Activated naive CD8-positive, alpha-beta T cell treated with anti-CD3 and anti-CD28 coated beads, Interleukin-2, amount 50 U/mL, for 16 hours (primary cell): ENCODE measurements at regions not wholly inside any gene's neighbourhood (a gene's known extent, or its start where the extent isn't known, plus 50 kb on each side); places are given as distances from the start of the nearest gene placed in this dataset.

Experiments
- DNase-seq: peaks from one replicate; pipeline ENCODE4 v3.0.0-alpha.2; 2020; ENCODE audit warnings: low read depth, low spot score

GRCh38 chr3:194769020-194769643, 83.4 kb downstream of the FAM43A start:
- peak; percentile 89 for DNase-seq

- no peak for DNase-seq
Observed at GRCh38 chr3:194772241-194773000, 86.7 kb downstream of the FAM43A start.

- no peak for DNase-seq
Observed at GRCh38 chr3:194773216-194773615, 87.5 kb downstream of the FAM43A start.

GRCh38 chr3:194773771-194774455, 88.2 kb downstream of the FAM43A start:
- no peak for DNase-seq

GRCh38 chr3:194775266-194775665, 89.6 kb downstream of the FAM43A start:
- no peak for DNase-seq

GRCh38 chr3:194775731-194776130, 90.0 kb downstream of the FAM43A start:
- no peak for DNase-seq

- DNase-seq, result no peak
Observed at GRCh38 chr3:194777729-194778128, 92.0 kb downstream of the FAM43A start.

- no peak for DNase-seq
Observed at GRCh38 chr3:194779729-194780224, 94.1 kb downstream of the FAM43A start.

- DNase-seq, result no peak
Observed at GRCh38 chr3:194780706-194781105, 95.0 kb downstream of the FAM43A start.

- no peak for DNase-seq
Observed at GRCh38 chr3:194781617-194782016, 95.9 kb downstream of the FAM43A start.

GRCh38 chr3:194782698-194783404, 97.2 kb downstream of the FAM43A start:
- no peak for DNase-seq

GRCh38 chr3:194784361-194784760, 98.7 kb downstream of the FAM43A start:
- DNase-seq, result no peak

GRCh38 chr3:194785315-194785714, 99.6 kb downstream of the FAM43A start:
- no peak for DNase-seq

- DNase-seq, result no peak
Observed at GRCh38 chr3:194787072-194787471, 101.4 kb downstream of the FAM43A start.

GRCh38 chr3:194787650-194788049, 102.0 kb downstream of the FAM43A start:
- DNase-seq, result no peak

GRCh38 chr3:194792368-194792767, 106.7 kb downstream of the FAM43A start:
- no peak for DNase-seq

GRCh38 chr3:194797555-194798250, 112.0 kb downstream of the FAM43A start:
- DNase-seq, result no peak

- DNase-seq, result no peak
Observed at GRCh38 chr3:194798486-194798885, 112.8 kb downstream of the FAM43A start.

- no peak for DNase-seq
Observed at GRCh38 chr3:194800002-194800401, 114.3 kb downstream of the FAM43A start.

- DNase-seq, result no peak
Observed at GRCh38 chr3:194801461-194802432, 116.1 kb downstream of the FAM43A start.
